ENCODE measurements at regions not wholly inside any gene's neighbourhood (a gene's known extent, or its start where the extent isn't known, plus 50 kb on each side); places are given as distances from the start of the nearest gene placed in this dataset.

GRCh38 chr7:18416988-18417387 lies 78.6 kb upstream of the HDAC9 start:
- TF ChIP-seq MYNN (tag by site-specific recombination; IDR thresholded peaks at IDR 0.05; ENCODE audit: borderline replicate concordance) (no peak), GLI4 (tag by site-specific recombination; IDR thresholded peaks at IDR 0.05) (no peak), ELK4 (IDR thresholded peaks at IDR 0.05; ENCODE audit: borderline replicate concordance, low read depth, low read length) (no peak)
